GM23248 (cell line): ENCODE measurements at regions not wholly inside any gene's neighbourhood (a gene's known extent, or its start where the extent isn't known, plus 50 kb on each side); places are given as distances from the start of the nearest gene placed in this dataset.

Experiments used
- DNase-seq: peaks from one replicate; pipeline ENCODE4 v3.0.0-alpha.2; 2015
- H2AFZ ChIP-seq: fragments of 200-600 bp; sonication (generic); 2 replicates; pipeline ENCODE4 v1.6.1; 2016; ENCODE audit warnings: antibody characterized with exemption
- H3F3A ChIP-seq: fragments of 200-600 bp; sonication (generic); 2 replicates; pipeline ENCODE4 v1.6.1; 2016; ENCODE audit warnings: mild to moderate bottlenecking, antibody characterized with exemption, mixed run types; ENCODE audit not compliant: insufficient read depth
- H3K27ac ChIP-seq: fragments of 200-600 bp; sonication (generic); 2 replicates; pipeline ENCODE4 v1.5.1; 2016; ENCODE audit warnings: mild to moderate bottlenecking
- H3K27me3 ChIP-seq: fragments of 200-600 bp; sonication (generic); replicated peaks from 2 replicates; pipeline ENCODE4 v1.6.1; 2016; ENCODE audit warnings: mild to moderate bottlenecking; ENCODE audit not compliant: insufficient read depth
- H3K36me3 ChIP-seq: fragments of 200-600 bp; sonication (generic); 2 replicates; pipeline ENCODE4 v1.6.1; 2016; ENCODE audit warnings: low read depth, mild to moderate bottlenecking
- H3K4me1 ChIP-seq: fragments of 200-600 bp; sonication (generic); 2 replicates; pipeline ENCODE4 v1.6.1; 2016; ENCODE audit warnings: mild to moderate bottlenecking; ENCODE audit not compliant: insufficient read depth
- H3K4me2 ChIP-seq: fragments of 200-600 bp; sonication (generic); one replicate; pipeline ENCODE4 v1.6.1; 2016; ENCODE audit warnings: mild to moderate bottlenecking; ENCODE audit not compliant: unreplicated experiment
- H3K4me3 ChIP-seq: fragments of 200-600 bp; sonication (generic); 2 replicates; pipeline ENCODE4 v1.5.1; 2016; ENCODE audit warnings: mild to moderate bottlenecking
- H3K79me2 ChIP-seq: fragments of 200-600 bp; sonication (generic); 2 replicates; pipeline ENCODE4 v1.6.1; 2016; ENCODE audit warnings: mild to moderate bottlenecking; ENCODE audit not compliant: insufficient read depth
- H3K9ac ChIP-seq: fragments of 200-600 bp; sonication (generic); 2 replicates; pipeline ENCODE4 v1.6.1; 2016; ENCODE audit warnings: mild to moderate bottlenecking
- H3K9me2 ChIP-seq: fragments of 200-600 bp; sonication (generic); 2 replicates; pipeline ENCODE4 v1.6.1; 2016; ENCODE audit warnings: mixed run types, mild to moderate bottlenecking, moderate library complexity; ENCODE audit not compliant: insufficient read depth
- H3K9me3 ChIP-seq: fragments of 200-600 bp; sonication (generic); one replicate; pipeline ENCODE4 v1.6.1; 2017; ENCODE audit warnings: low read depth
- H4K20me1 ChIP-seq: fragments of 200-600 bp; sonication (generic); 2 replicates; pipeline ENCODE4 v1.6.0; 2016; ENCODE audit not compliant: insufficient read depth
- EZH2 ChIP-seq: fragments of 200-600 bp; sonication (generic); IDR thresholded peaks from 2 replicates; pipeline ENCODE4 v1.6.1; 2018; ENCODE audit warnings: antibody characterized with exemption, mild to moderate bottlenecking; ENCODE audit not compliant: insufficient read depth, poor library complexity, severe bottlenecking
- EZH2phosphoT487 ChIP-seq: fragments of 200-600 bp; sonication (generic); IDR thresholded peaks from 2 replicates; pipeline ENCODE4 v1.6.1; 2018; ENCODE audit warnings: antibody characterized with exemption, moderate library complexity, mild to moderate bottlenecking, low read depth; ENCODE audit not compliant: insufficient read depth
- WGBS, 2 experiments: methylation state at CpG; one replicate each; pipeline ENCODE4 v1.1.6; 2015 to 2017; ENCODE audit warnings: low lambda C conversion rate in 2 of 2, low coverage in 1 of 2; ENCODE audit errors: missing lambda C conversion rate in 2 of 2; 5-methylcytosine and 5-hydroxymethylcytosine counted together
- in situ Hi-C: fragments of 300-500 bp; cut with MboI; formaldehyde crosslinking; loops from 2 replicates; pipeline ENCODE4 v1.15.0; 2020

- Histone ChIP-seq H3K4me2 (no peak overlapping the region), H2AFZ (no peak overlapping the region), H3F3A (no peaks in the 10 kb centered on the region), H3K9me3 (no peaks in the 10 kb centered on the region), H3K9ac (no peak overlapping the region), H4K20me1 (no peaks in the 10 kb centered on the region), H3K4me1 (no peaks in the 10 kb centered on the region), H3K9me2 (no peaks in the 10 kb centered on the region; the same call in 1 of the 2 replicates), H3K79me2 (no peaks in the 10 kb centered on the region), H3K4me3 (no peak overlapping the region), H3K27ac (no peak overlapping the region), H3K27me3 (no peaks in the 10 kb centered on the region), H3K36me3 (no peaks in the 10 kb centered on the region)
- TF ChIP-seq EZH2phosphoT487 (no peak), EZH2 (no peak)
- in situ Hi-C loops = no loop called here
- WGBS, 2 experiments = 40 to 55% methylated on average over 4 of the region's 4 CpGs
- no peak for DNase-seq
These were observed 243.6 kb upstream of the RIMS1 start for GRCh38 chr6:71642793-71643192.

- Histone ChIP-seq H3K4me2 (no peak overlapping the region), H3K9ac (no peak overlapping the region), H3K27ac (no peak overlapping the region), H3K36me3 (no peaks in the 10 kb centered on the region), H2AFZ (no peak overlapping the region), H3K9me2 (no peaks in the 10 kb centered on the region; the same call in 1 of the 2 replicates), H3K4me1 (no peaks in the 10 kb centered on the region), H3F3A (no peaks in the 10 kb centered on the region), H3K27me3 (no peaks in the 10 kb centered on the region), H3K9me3 (no peaks in the 10 kb centered on the region), H3K79me2 (no peaks in the 10 kb centered on the region), H3K4me3 (no peak overlapping the region), H4K20me1 (no peaks in the 10 kb centered on the region)
- TF ChIP-seq EZH2phosphoT487 (no peak), EZH2 (no peak)
- WGBS, 2 experiments = 32 to 74% methylated on average over 3 of the region's 3 CpGs
- in situ Hi-C loops = no loop called here
- DNase-seq = no peak
These were observed 241.1 kb upstream of the RIMS1 start for GRCh38 chr6:71645299-71645698.

- in situ Hi-C loops = no loop called here
- Histone ChIP-seq H3K9me3 (no peaks in the 10 kb centered on the region), H3K27me3 (no peaks in the 10 kb centered on the region), H3F3A (no peaks in the 10 kb centered on the region), H3K9me2 (no peaks in the 10 kb centered on the region), H4K20me1 (no peaks in the 10 kb centered on the region), H3K4me3 (no peak overlapping the region), H3K4me1 (no peaks in the 10 kb centered on the region), H3K27ac (no peak overlapping the region), H3K79me2 (no peaks in the 10 kb centered on the region), H2AFZ (no peak overlapping the region), H3K9ac (no peak overlapping the region), H3K4me2 (no peak overlapping the region), H3K36me3 (no peaks in the 10 kb centered on the region)
- WGBS, 2 experiments = 14 to 17% methylated on average over 2 of the region's 2 CpGs
- DNase-seq = no peak
- TF ChIP-seq EZH2 = no peak
- TF ChIP-seq EZH2phosphoT487 = no peak
These were observed 236.4 kb upstream of the RIMS1 start for GRCh38 chr6:71649915-71650314.

GRCh38 chr6:71651636-71652035 lies 234.7 kb upstream of the RIMS1 start:
- no peak for DNase-seq
- Histone ChIP-seq H3K27me3 (no peaks in the 10 kb centered on the region), H3K9me3 (no peaks in the 10 kb centered on the region), H2AFZ (no peak overlapping the region), H3K36me3 (no peaks in the 10 kb centered on the region), H4K20me1 (no peaks in the 10 kb centered on the region), H3K9me2 (no peaks in the 10 kb centered on the region), H3K79me2 (no peaks in the 10 kb centered on the region), H3K9ac (no peak overlapping the region), H3K27ac (no peak overlapping the region), H3K4me1 (no peaks in the 10 kb centered on the region), H3K4me3 (no peak overlapping the region), H3F3A (no peaks in the 10 kb centered on the region), H3K4me2 (no peak overlapping the region)
- 1 to 2% methylated on average over 2 of the region's 2 CpGs for WGBS, 2 experiments
- in situ Hi-C loops = no loop called here
- no peak for TF ChIP-seq EZH2phosphoT487
- TF ChIP-seq EZH2 = no peak

- no peak for DNase-seq
- Histone ChIP-seq H3K9ac (no peak overlapping the region), H3K27ac (no peak overlapping the region), H3K4me3 (no peak overlapping the region), H3K9me2 (no peaks in the 10 kb centered on the region), H3K79me2 (no peaks in the 10 kb centered on the region), H3K9me3 (no peaks in the 10 kb centered on the region), H2AFZ (no peak overlapping the region), H3K27me3 (no peaks in the 10 kb centered on the region), H3K4me1 (peaks cover 9% of the 10 kb centered on the region; the same call in 1 of the 2 replicates), H4K20me1 (no peaks in the 10 kb centered on the region), H3F3A (no peaks in the 10 kb centered on the region), H3K36me3 (no peaks in the 10 kb centered on the region), H3K4me2 (no peak overlapping the region)
- WGBS, 2 experiments = 4 to 5% methylated on average over 1 of the region's 1 CpG
- TF ChIP-seq EZH2phosphoT487 = no peak
- TF ChIP-seq EZH2 = no peak
- in situ Hi-C loops = no loop called here
These were observed 230.2 kb upstream of the RIMS1 start for GRCh38 chr6:71656121-71656520.
